NB4 (cell line): ENCODE measurements at regions not wholly inside any gene's neighbourhood (a gene's known extent, or its start where the extent isn't known, plus 50 kb on each side); places are given as distances from the start of the nearest gene placed in this dataset.

Experiments
- CTCF ChIP-seq: IDR thresholded peaks from one replicate; pipeline ENCODE4 v1.5.1; 2012; ENCODE audit warnings: low read depth, low read length
- POLR2A ChIP-seq: IDR thresholded peaks from 2 replicates; pipeline ENCODE4 v1.6.1; 2011; ENCODE audit warnings: mild to moderate bottlenecking; ENCODE audit not compliant: insufficient read length; ENCODE audit errors: extremely low read depth

- TF ChIP-seq CTCF = no peak
- no peak for TF ChIP-seq POLR2A
Observed at GRCh38 chr14:51398898-51399297, 158.9 kb downstream of the TMX1 start.
